ENCODE measurements at regions not wholly inside any gene's neighbourhood (a gene's known extent, or its start where the extent isn't known, plus 50 kb on each side); places are given as distances from the start of the nearest gene placed in this dataset.

GRCh38 chr4:116824172-116824571, 261.2 kb downstream of the TRAM1L1 start:
- Histone ChIP-seq H3K4me3 (no peak overlapping the region), H3K27me3 (ENCODE audit: control insufficient read depth in 3 of 3, insufficient read depth in 3 of 3, low read length in 2 of 3) (no peaks in the 10 kb centered on the region), H3K9ac (ENCODE audit: insufficient read depth in 1 of 2, low read length in 2 of 2) (no peak overlapping the region), H3K27ac (ENCODE audit: low read depth in 1 of 2, low read length in 1 of 2) (no peak overlapping the region), H3K36me3 (ENCODE audit: control insufficient read depth in 4 of 4, insufficient read depth in 4 of 4, low read length in 4 of 4) (no peaks in the 10 kb centered on the region), H3K4me1 (ENCODE audit: control insufficient read depth in 5 of 5, insufficient read depth in 5 of 5, low read length in 5 of 5) (no peaks in the 10 kb centered on the region), H3K9me3 (ENCODE audit: control insufficient read depth in 4 of 4, insufficient read depth in 3 of 4, low read length in 3 of 4) (no peaks in the 10 kb centered on the region)
- WGBS, 2 donors: 83 to 86% methylated on average over 2 of the region's 2 CpGs
- DNase-seq (no peak), ATAC-seq (ENCODE audit: insufficient read depth, low FRiP score) (no peak)
- TF ChIP-seq CTCF (IDR thresholded peaks at IDR 0.05; ENCODE audit: control extremely low read depth, extremely low read depth): no peak

- H3K27me3 ChIP-seq (ENCODE audit: control insufficient read depth in 3 of 3, insufficient read depth in 3 of 3, low read length in 2 of 3): no peaks in the 10 kb centered on the region
- 70 to 90% methylated on average over 2 of the region's 2 CpGs for WGBS, 2 donors
- no peak for TF ChIP-seq CTCF (IDR thresholded peaks at IDR 0.05; ENCODE audit: control extremely low read depth, extremely low read depth)
- ATAC-seq (ENCODE audit: insufficient read depth, low FRiP score) (no peak), DNase-seq (no peak)
- H3K36me3 ChIP-seq (ENCODE audit: control insufficient read depth in 4 of 4, insufficient read depth in 4 of 4, low read length in 4 of 4): no peaks in the 10 kb centered on the region
- no peaks in the 10 kb centered on the region for H3K4me1 ChIP-seq (ENCODE audit: control insufficient read depth in 5 of 5, insufficient read depth in 5 of 5, low read length in 5 of 5)
- H3K4me3 ChIP-seq: no peak overlapping the region
- H3K9ac ChIP-seq (ENCODE audit: insufficient read depth in 1 of 2, low read length in 2 of 2): no peak overlapping the region
- no peak overlapping the region for H3K27ac ChIP-seq (ENCODE audit: low read depth in 1 of 2, low read length in 1 of 2)
- H3K9me3 ChIP-seq (ENCODE audit: control insufficient read depth in 4 of 4, insufficient read depth in 3 of 4, low read length in 3 of 4): peaks cover 0 to 5% (median 0%) of the 10 kb centered on the region in 4 donors
These were observed 273.6 kb downstream of the TRAM1L1 start for GRCh38 chr4:116811730-116812129.

- H3K4me1 ChIP-seq (ENCODE audit: control insufficient read depth in 5 of 5, insufficient read depth in 5 of 5, low read length in 5 of 5): no peaks in the 10 kb centered on the region
- H3K4me3 ChIP-seq: no peak overlapping the region
- no peaks in the 10 kb centered on the region for H3K27me3 ChIP-seq (ENCODE audit: control insufficient read depth in 3 of 3, insufficient read depth in 3 of 3, low read length in 2 of 3)
- DNase-seq (no peak), ATAC-seq (ENCODE audit: insufficient read depth, low FRiP score) (no peak)
- WGBS, 2 donors: 68 to 78% methylated on average over 2 of the region's 2 CpGs
- no peaks in the 10 kb centered on the region for H3K9me3 ChIP-seq (ENCODE audit: control insufficient read depth in 4 of 4, insufficient read depth in 3 of 4, low read length in 3 of 4)
- H3K36me3 ChIP-seq (ENCODE audit: control insufficient read depth in 4 of 4, insufficient read depth in 4 of 4, low read length in 4 of 4): no peaks in the 10 kb centered on the region
- no peak overlapping the region for H3K9ac ChIP-seq (ENCODE audit: insufficient read depth in 1 of 2, low read length in 2 of 2)
- TF ChIP-seq CTCF (IDR thresholded peaks at IDR 0.05; ENCODE audit: control extremely low read depth, extremely low read depth): no peak
- H3K27ac ChIP-seq (ENCODE audit: low read depth in 1 of 2, low read length in 1 of 2): no peak overlapping the region
These were observed 289.4 kb downstream of the TRAM1L1 start for GRCh38 chr4:116796022-116796421.

- DNase-seq (no peak), ATAC-seq (ENCODE audit: insufficient read depth, low FRiP score) (no peak)
- no peaks in the 10 kb centered on the region for H3K4me1 ChIP-seq (ENCODE audit: control insufficient read depth in 5 of 5, insufficient read depth in 5 of 5, low read length in 5 of 5)
- no peak for TF ChIP-seq CTCF (IDR thresholded peaks at IDR 0.05; ENCODE audit: control extremely low read depth, extremely low read depth)
- H3K4me3 ChIP-seq: no peak overlapping the region
- H3K9me3 ChIP-seq (ENCODE audit: control insufficient read depth in 4 of 4, insufficient read depth in 3 of 4, low read length in 3 of 4): peaks cover 0 to 4% (median 0%) of the 10 kb centered on the region in 4 donors
- H3K36me3 ChIP-seq (ENCODE audit: control insufficient read depth in 4 of 4, insufficient read depth in 4 of 4, low read length in 4 of 4): no peaks in the 10 kb centered on the region
- H3K27me3 ChIP-seq (ENCODE audit: control insufficient read depth in 3 of 3, insufficient read depth in 3 of 3, low read length in 2 of 3): no peaks in the 10 kb centered on the region
- 91 to 93% methylated on average over 2 of the region's 2 CpGs for WGBS, 2 donors
- no peak overlapping the region for H3K27ac ChIP-seq (ENCODE audit: low read depth in 1 of 2, low read length in 1 of 2)
- no peak overlapping the region for H3K9ac ChIP-seq (ENCODE audit: insufficient read depth in 1 of 2, low read length in 2 of 2)
These were observed 296.7 kb downstream of the TRAM1L1 start for GRCh38 chr4:116788723-116789122.

Data from lung (tissue), 11 donors.